ENCODE measurements at regions not wholly inside any gene's neighbourhood (a gene's known extent, or its start where the extent isn't known, plus 50 kb on each side); places are given as distances from the start of the nearest gene placed in this dataset.

DNA sequence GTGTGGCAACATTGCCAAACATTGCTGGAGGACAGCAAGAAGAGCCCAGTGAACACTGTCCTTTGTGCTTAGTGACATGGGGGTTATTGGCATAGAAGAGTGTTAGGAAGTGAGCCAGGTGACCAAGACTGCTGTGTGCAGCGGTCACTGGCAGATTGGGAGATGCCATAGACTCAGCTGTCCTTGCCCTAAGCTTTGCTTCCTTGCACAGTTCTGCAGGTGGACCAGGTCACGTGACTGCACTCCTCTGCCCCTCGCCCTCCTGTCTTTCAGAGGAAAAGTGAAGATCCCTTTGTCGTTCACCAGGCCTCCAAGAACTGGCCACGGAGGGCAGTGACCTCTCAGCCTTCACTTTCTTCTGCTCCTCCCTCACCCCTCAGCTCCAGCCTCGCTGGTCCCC is 215.6 kb upstream of the SMIM21 start:
- Mint-ChIP-seq H3K4me1 (ENCODE audit: unreplicated experiment) (peaks cover 12% of the 10 kb centered on the region), H3K27ac (ENCODE audit: unreplicated experiment) (no peak overlapping the region), H3K4me3 (ENCODE audit: unreplicated experiment) (no peak overlapping the region), H3K9me3 (ENCODE audit: unreplicated experiment) (no peaks in the 10 kb centered on the region), H3K27me3 (ENCODE audit: unreplicated experiment) (peaks cover 11% of the 10 kb centered on the region), H3K36me3 (ENCODE audit: low read depth, unreplicated experiment) (peaks cover 6% of the 10 kb centered on the region)
- no peak for TF ChIP-seq CTCF (IDR thresholded peaks at IDR 0.05; ENCODE audit: unreplicated experiment)
- DNase-seq (ENCODE audit: low spot score): no peak

DNA sequence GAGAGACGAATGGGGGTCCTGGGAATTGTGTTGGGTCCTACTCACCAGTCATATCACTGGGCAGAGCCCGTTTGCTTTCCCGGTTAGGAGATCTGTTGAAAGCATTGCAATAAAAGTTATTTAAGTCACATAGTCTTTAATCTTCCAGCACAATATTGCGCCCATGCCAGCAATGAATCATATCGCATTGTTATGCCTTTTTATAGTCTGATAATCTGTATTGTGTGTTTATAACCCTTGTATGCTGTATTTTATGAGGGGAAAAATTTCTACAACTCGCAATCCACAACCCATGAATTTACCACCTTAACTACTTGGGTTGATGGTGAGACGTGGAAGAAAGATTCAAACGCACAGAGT is 211.9 kb upstream of the SMIM21 start:
- peaks cover 11% of the 10 kb centered on the region for H3K27me3 Mint-ChIP-seq (ENCODE audit: unreplicated experiment)
- H3K36me3 Mint-ChIP-seq (ENCODE audit: low read depth, unreplicated experiment): no peaks in the 10 kb centered on the region
- no peaks in the 10 kb centered on the region for H3K9me3 Mint-ChIP-seq (ENCODE audit: unreplicated experiment)
- no peak overlapping the region for H3K4me3 Mint-ChIP-seq (ENCODE audit: unreplicated experiment)
- H3K4me1 Mint-ChIP-seq (ENCODE audit: unreplicated experiment): peaks cover 13% of the 10 kb centered on the region
- no peak for DNase-seq (ENCODE audit: low spot score)
- TF ChIP-seq CTCF (IDR thresholded peaks at IDR 0.05; ENCODE audit: unreplicated experiment): no peak
- no peak overlapping the region for H3K27ac Mint-ChIP-seq (ENCODE audit: unreplicated experiment)

DNA sequence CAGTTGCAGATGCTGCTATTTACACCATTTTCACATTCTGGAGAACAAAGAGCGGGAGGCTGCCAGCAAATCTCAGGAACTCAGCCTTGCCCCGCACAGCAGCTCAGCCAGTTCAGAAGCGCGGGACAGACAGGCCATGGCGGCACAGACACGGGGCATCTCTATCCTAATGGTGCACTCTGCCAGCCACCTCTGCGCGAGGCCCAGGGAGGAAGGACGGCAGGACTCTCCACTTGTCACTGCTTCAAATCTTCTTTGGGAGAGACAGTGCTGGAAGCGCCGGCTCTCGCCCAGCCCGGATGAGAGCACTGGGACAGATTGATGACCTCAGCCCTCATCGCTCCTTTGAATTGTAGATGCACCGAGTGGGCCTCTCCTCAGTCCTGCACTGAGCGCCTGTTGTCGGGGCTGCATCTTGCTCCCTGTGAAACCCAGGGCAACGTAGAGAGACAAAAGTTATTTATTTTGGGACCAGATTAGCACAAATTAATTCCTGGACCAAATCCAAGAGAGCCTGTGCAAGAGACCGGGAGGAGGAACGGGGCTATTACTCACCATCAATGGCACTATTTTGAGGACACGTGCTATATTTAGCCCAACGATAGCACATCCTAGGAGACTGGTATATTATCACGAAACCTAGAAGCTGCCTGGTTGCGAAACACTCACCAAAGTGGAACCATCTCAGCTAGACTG is 211.4 kb upstream of the SMIM21 start:
- no peaks in the 10 kb centered on the region for H3K9me3 Mint-ChIP-seq (ENCODE audit: unreplicated experiment)
- no peaks in the 10 kb centered on the region for H3K36me3 Mint-ChIP-seq (ENCODE audit: low read depth, unreplicated experiment)
- peaks cover 11% of the 10 kb centered on the region for H3K27me3 Mint-ChIP-seq (ENCODE audit: unreplicated experiment)
- H3K4me3 Mint-ChIP-seq (ENCODE audit: unreplicated experiment): no peak overlapping the region
- DNase-seq (ENCODE audit: low spot score): no peak
- TF ChIP-seq CTCF (IDR thresholded peaks at IDR 0.05; ENCODE audit: unreplicated experiment): no peak
- peaks cover 13% of the 10 kb centered on the region for H3K4me1 Mint-ChIP-seq (ENCODE audit: unreplicated experiment)
- H3K27ac Mint-ChIP-seq (ENCODE audit: unreplicated experiment): no peak overlapping the region

DNA sequence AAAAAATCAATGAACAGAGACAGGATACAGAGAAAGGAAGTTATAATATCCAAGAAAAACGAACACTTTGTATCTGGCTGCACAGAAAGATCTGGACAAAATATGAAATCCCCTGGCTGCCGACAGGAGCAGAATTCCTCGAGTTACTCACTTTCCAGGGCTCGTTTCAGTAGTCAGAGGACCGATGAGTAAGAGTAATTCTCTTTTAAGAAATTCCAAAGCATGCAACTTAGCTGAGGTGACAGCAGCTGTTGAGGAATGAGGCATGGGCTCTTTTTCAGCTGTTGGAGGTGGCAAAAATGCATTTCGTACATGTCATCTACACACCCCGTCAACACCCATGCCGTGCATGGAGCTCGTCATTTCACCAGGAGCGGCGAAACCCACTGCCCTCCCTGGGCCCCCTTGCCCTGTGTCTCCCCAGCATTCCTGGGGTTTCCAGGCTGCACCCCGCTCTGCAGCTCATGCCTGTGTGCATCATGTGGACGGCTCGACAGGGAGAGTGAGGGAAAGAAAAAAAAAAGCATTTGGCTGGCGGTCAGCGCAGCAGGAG is 210.8 kb upstream of the SMIM21 start:
- no peaks in the 10 kb centered on the region for H3K9me3 Mint-ChIP-seq (ENCODE audit: unreplicated experiment)

More for the DNA sequence above, 210.8 kb upstream of the SMIM21 start:
- no peak overlapping the region for H3K4me3 Mint-ChIP-seq (ENCODE audit: unreplicated experiment)
- no peak for DNase-seq (ENCODE audit: low spot score)
- no peaks in the 10 kb centered on the region for H3K36me3 Mint-ChIP-seq (ENCODE audit: low read depth, unreplicated experiment)
- peaks cover 11% of the 10 kb centered on the region for H3K27me3 Mint-ChIP-seq (ENCODE audit: unreplicated experiment)
- peak overlapping the region; percentile 20 for H3K27ac Mint-ChIP-seq (ENCODE audit: unreplicated experiment)
- TF ChIP-seq CTCF (IDR thresholded peaks at IDR 0.05; ENCODE audit: unreplicated experiment): no peak
- peaks cover 13% of the 10 kb centered on the region for H3K4me1 Mint-ChIP-seq (ENCODE audit: unreplicated experiment)

Data from endothelial cell (in vitro differentiated cells).